Keratinocyte (primary cell): ENCODE measurements at regions not wholly inside any gene's neighbourhood (a gene's known extent, or its start where the extent isn't known, plus 50 kb on each side); places are given as distances from the start of the nearest gene placed in this dataset.

Source experiments
- EZH2 ChIP-seq: IDR thresholded peaks from one replicate; pipeline ENCODE4 v1.6.1; 2012; ENCODE audit warnings: inconsistent platforms, mild to moderate bottlenecking, low read length, moderate library complexity
- TF ChIP-seq, protein P1 (sequence below), 3 experiments: IDR thresholded peaks in 1 of 3; conservative IDR thresholded peaks in 1 of 3; optimal IDR thresholded peaks in 1 of 3; 2 replicates in 2 of 3; 3 replicates in 1 of 3; pipeline versions ENCODE3 to v1.5.1; 2011; ENCODE audit warnings: low read length in 3 of 3, mild to moderate bottlenecking in 3 of 3, moderate library complexity in 2 of 3, control low read depth in 1 of 3, inconsistent platforms in 1 of 3; ENCODE audit not compliant: insufficient read depth in 2 of 3; ENCODE audit errors: extremely low read depth in 1 of 3

DNA sequence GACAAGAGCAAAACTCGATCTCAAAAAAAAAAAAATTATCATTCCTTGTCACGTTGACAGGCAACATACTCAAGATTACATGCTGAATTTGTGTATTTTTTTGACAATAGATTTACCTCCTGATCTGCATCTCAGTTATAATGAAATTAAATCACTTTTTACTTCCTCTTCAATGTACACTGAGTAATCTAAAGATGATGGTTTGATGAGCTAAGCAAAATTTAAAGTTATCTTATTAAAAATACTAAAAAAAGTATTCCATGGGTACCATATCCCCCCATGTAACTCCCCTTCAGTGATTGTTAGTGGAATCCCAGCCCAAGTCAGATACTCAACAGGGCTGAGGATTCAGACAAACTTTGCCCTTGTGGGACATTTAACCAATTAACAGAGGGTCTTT is 463.2 kb downstream of the OCA2 start:
- TF ChIP-seq, protein P1, sequence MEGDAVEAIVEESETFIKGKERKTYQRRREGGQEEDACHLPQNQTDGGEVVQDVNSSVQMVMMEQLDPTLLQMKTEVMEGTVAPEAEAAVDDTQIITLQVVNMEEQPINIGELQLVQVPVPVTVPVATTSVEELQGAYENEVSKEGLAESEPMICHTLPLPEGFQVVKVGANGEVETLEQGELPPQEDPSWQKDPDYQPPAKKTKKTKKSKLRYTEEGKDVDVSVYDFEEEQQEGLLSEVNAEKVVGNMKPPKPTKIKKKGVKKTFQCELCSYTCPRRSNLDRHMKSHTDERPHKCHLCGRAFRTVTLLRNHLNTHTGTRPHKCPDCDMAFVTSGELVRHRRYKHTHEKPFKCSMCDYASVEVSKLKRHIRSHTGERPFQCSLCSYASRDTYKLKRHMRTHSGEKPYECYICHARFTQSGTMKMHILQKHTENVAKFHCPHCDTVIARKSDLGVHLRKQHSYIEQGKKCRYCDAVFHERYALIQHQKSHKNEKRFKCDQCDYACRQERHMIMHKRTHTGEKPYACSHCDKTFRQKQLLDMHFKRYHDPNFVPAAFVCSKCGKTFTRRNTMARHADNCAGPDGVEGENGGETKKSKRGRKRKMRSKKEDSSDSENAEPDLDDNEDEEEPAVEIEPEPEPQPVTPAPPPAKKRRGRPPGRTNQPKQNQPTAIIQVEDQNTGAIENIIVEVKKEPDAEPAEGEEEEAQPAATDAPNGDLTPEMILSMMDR (optimal IDR thresholded peaks at IDR 0.05 in 1 of 3, IDR thresholded peaks at IDR 0.05 in 1 of 3, conservative IDR thresholded peaks at IDR 0.05 in 1 of 3; ENCODE audit: extremely low read depth in 1 of 3, insufficient read depth in 2 of 3, low read length in 3 of 3): no peak
- no peak for TF ChIP-seq EZH2
